ENCODE measurements at regions not wholly inside any gene's neighbourhood (a gene's known extent, or its start where the extent isn't known, plus 50 kb on each side); places are given as distances from the start of the nearest gene placed in this dataset.

DNA sequence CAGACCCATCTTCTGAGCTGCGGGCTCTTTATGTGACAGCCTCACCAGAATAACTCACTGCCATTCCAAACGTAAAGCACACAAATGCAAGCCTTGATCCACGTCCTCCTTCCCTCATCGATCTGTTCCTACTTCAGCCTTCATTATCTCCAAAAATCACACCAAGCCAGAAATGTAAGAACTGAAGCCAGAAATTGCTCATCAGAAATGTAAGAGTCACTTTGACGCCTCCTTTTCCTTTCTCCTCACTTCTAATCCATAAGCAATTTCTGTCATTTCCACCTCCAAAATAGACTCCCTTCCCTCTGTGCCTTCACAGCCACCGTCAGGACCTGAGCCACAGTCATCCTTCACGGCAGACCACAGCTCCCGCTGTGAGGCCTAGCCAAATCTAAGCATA is 387.3 kb upstream of the B3GAT1 start:
- TF ChIP-seq POLR2A (IDR thresholded peaks at IDR 0.05) (no peak), CTCF (IDR thresholded peaks at IDR 0.05) (no peak)

All from heart left ventricle (tissue), 13 donors.